Osteoblast (primary cell): ENCODE measurements at regions not wholly inside any gene's neighbourhood (a gene's known extent, or its start where the extent isn't known, plus 50 kb on each side); places are given as distances from the start of the nearest gene placed in this dataset.

Experiments used
- DNase-seq: peaks from one replicate; pipeline ENCODE4 v3.0.0; 2011; ENCODE audit warnings: low spot score, mixed read lengths; ENCODE audit not compliant: insufficient read length; ENCODE audit errors: missing footprints
- H2AFZ ChIP-seq: 2 replicates; pipeline ENCODE4 v1.6.0; 2011; ENCODE audit warnings: mild to moderate bottlenecking, low read length
- H3K27ac ChIP-seq: 2 replicates; pipeline ENCODE4 v1.5.1; 2011; ENCODE audit warnings: mild to moderate bottlenecking, low read depth, low read length, moderate library complexity
- H3K27me3 ChIP-seq: 2 replicates; pipeline ENCODE4 v1.6.0; 2012; ENCODE audit warnings: mild to moderate bottlenecking, control low read depth, inconsistent platforms, low read length, moderate library complexity; ENCODE audit not compliant: insufficient read depth
- H3K36me3 ChIP-seq: 2 replicates; pipeline ENCODE4 v1.5.1; 2011; ENCODE audit warnings: mild to moderate bottlenecking, low read length, control low read depth, moderate library complexity; ENCODE audit not compliant: insufficient read depth
- H3K4me1 ChIP-seq: 2 replicates; pipeline ENCODE4 v1.5.1; 2011; ENCODE audit warnings: mild to moderate bottlenecking, low read length, control low read depth, moderate library complexity; ENCODE audit not compliant: insufficient read depth
- H3K4me2 ChIP-seq: 2 replicates; pipeline ENCODE4 v1.6.0; 2011; ENCODE audit warnings: mild to moderate bottlenecking, low read length; ENCODE audit not compliant: insufficient read depth
- H3K4me3 ChIP-seq: fragments of 200-600 bp; sonication (generic); 3 replicates; pipeline ENCODE4 v1.5.1; 2012; ENCODE audit warnings: mild to moderate bottlenecking, low read length, inconsistent platforms; ENCODE audit not compliant: insufficient read depth
- H3K79me2 ChIP-seq: 2 replicates; pipeline ENCODE4 v1.6.0; 2012; ENCODE audit warnings: mild to moderate bottlenecking, low read length, control low read depth, inconsistent platforms; ENCODE audit not compliant: insufficient read depth
- H3K9me3 ChIP-seq: 2 replicates; pipeline ENCODE4 v1.5.1; 2011; ENCODE audit warnings: low read depth, low read length, control low read depth
- H4K20me1 ChIP-seq: 2 replicates; pipeline ENCODE4 v1.6.0; 2012; ENCODE audit warnings: mild to moderate bottlenecking, low read length, control low read depth; ENCODE audit not compliant: insufficient read depth
- TF ChIP-seq, protein P1 (sequence below): IDR thresholded peaks from 2 replicates; pipeline ENCODE4 v1.5.1; 2011; ENCODE audit warnings: mild to moderate bottlenecking, low read depth, low read length, moderate library complexity; ENCODE audit errors: extremely low read depth

DNA sequence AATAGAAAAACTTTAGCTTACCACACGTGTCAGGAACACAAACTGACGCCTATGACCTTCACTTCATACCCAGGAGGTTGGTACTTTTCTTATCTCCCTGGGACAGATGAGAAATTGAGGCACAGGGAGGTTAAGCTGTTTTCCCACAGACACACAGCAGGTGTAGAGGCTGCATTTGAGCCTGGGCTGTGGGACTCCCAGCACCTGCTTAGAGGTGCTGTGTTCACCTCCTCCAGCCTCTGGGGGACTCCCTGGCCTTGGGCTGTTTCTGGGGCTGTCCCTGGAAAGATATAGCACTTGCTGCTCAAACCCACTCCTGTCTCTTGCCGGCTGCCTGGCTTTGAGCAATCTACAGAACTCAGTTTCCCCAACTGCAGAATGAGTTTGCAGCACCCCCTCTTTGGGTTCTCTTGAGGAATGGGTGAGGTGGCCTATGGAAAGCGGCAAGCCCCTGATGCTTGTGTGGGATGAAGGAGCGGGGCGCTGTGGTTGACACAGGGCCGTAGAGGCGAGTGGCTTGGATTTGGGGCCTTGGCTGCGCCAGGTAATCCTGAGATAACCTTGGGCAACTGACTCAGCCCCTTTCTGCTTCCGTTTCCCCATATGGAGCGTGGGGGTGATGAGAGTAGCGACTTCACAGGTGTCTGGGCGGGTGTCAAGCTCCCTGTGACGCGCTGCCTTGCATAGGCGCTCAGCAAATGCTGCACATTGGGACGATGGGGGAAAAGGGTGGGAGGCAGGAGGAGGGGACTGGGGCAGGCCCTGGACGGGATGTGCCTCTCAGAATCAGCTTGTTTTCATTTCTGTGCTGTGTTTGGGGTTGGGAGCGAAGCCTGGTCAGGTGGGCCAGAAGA lies 104.5 kb upstream of the CIBAR2 start:
- H3K9me3 ChIP-seq = no peaks in the 10 kb centered on the region
- no peaks in the 10 kb centered on the region for H3K36me3 ChIP-seq
- no peaks in the 10 kb centered on the region for H3K27me3 ChIP-seq
- H3K79me2 ChIP-seq = peaks cover 7% of the 10 kb centered on the region
- H2AFZ ChIP-seq = no peak overlapping the region
- peaks cover 23% of the 10 kb centered on the region for H3K4me1 ChIP-seq
- peak; percentile 59 for DNase-seq
- peaks cover 5% of the 10 kb centered on the region for H4K20me1 ChIP-seq
- H3K27ac ChIP-seq = no peak overlapping the region
- H3K4me2 ChIP-seq = no peak overlapping the region
- TF ChIP-seq, protein P1, sequence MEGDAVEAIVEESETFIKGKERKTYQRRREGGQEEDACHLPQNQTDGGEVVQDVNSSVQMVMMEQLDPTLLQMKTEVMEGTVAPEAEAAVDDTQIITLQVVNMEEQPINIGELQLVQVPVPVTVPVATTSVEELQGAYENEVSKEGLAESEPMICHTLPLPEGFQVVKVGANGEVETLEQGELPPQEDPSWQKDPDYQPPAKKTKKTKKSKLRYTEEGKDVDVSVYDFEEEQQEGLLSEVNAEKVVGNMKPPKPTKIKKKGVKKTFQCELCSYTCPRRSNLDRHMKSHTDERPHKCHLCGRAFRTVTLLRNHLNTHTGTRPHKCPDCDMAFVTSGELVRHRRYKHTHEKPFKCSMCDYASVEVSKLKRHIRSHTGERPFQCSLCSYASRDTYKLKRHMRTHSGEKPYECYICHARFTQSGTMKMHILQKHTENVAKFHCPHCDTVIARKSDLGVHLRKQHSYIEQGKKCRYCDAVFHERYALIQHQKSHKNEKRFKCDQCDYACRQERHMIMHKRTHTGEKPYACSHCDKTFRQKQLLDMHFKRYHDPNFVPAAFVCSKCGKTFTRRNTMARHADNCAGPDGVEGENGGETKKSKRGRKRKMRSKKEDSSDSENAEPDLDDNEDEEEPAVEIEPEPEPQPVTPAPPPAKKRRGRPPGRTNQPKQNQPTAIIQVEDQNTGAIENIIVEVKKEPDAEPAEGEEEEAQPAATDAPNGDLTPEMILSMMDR = no peak
- no peak overlapping the region for H3K4me3 ChIP-seq

DNA sequence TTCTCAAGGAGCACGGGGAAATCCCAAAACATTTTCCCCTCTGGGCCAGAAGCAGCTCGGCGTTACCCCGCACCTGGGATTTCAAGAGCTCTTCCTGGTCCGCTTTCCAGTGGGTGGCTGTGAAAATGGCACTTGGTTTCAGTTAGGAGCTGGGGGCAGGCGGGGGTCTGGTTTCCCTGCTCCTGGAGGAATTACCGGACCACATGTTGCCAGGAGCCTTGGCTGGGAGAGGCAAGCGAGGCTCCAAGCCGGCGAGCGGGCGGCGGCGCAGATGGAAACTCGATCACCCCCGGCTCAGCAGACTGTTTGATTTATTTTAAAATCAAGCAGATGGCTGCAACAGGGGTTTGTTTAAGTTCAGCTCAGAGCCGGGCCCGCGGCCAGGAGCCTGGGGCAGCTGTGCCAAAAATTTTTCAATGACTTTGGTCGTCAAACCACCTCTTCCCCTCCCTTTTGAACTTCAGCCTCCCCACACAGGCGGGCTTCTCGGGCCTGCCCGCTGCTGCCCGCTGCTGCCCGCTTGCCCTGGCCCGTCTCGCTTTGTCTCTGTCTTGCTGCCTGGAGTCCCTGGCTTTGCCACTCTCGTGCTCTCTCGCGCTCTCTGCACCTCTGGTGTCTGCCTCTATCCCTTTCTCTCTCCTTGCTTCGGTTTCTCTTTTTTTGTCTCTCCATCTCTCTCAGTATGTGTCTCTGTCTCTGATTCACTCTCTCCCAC lies 108.0 kb upstream of the CIBAR2 start:
- Histone ChIP-seq H3K4me2 (peak overlapping the region; percentile 80), H3K4me3 (peak overlapping the region; percentile 65), H3K9me3 (no peaks in the 10 kb centered on the region), H3K4me1 (peaks cover 11% of the 10 kb centered on the region), H3K36me3 (no peaks in the 10 kb centered on the region), H2AFZ (peak overlapping the region; percentile 81), H3K27ac (peak overlapping the region; percentile 69), H3K79me2 (peaks cover 2% of the 10 kb centered on the region), H4K20me1 (peaks cover 3% of the 10 kb centered on the region), H3K27me3 (no peaks in the 10 kb centered on the region)
- TF ChIP-seq, protein P1 = no peak
- DNase-seq = peak; percentile 95

DNA sequence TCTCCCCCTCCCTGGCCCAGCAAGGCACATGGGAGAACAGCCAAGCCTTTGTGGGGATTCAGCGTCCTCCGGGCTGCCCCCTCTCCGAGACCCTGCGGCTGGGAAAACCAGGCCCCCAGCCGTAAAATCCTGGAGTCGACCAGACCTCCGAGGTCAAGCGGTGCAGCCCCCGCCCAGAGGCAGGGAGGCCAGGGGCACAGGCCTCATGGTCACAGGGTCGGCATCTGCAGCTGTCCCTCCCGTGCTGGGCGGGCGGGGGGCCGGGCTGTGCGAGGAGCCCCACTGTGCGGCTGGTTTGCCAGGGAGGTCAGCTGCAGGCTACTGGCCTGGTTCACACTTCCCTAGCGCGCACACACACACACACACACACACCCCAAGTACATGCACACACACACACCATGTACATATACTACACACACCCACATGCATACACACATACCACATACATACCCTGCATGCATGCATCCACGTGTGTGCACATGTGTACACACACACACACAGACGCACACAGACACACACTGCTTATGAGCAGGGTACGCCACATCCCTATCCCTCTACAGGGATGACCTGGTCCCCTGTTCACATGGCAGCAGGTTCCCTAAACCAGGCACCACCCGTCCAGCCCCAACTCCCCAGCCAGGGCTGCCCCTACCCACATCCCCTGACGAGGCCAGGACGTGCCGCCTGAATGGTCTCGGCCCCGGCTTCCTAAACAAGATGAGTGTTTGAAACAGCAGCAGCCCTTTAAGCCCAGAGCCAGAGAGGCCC lies 108.9 kb upstream of the CIBAR2 start:
- TF ChIP-seq, protein P1 = no peak
- H3K36me3 ChIP-seq = no peaks in the 10 kb centered on the region
- no peaks in the 10 kb centered on the region for H3K27me3 ChIP-seq
- H4K20me1 ChIP-seq = peaks cover 8% of the 10 kb centered on the region
- H3K27ac ChIP-seq = no peak overlapping the region
- H3K79me2 ChIP-seq = peaks cover 2% of the 10 kb centered on the region
- H3K4me2 ChIP-seq = no peak overlapping the region
- H3K4me3 ChIP-seq = no peak overlapping the region
- DNase-seq = no peak
- peaks cover 11% of the 10 kb centered on the region for H3K4me1 ChIP-seq
- H2AFZ ChIP-seq = no peak overlapping the region
- no peaks in the 10 kb centered on the region for H3K9me3 ChIP-seq

DNA sequence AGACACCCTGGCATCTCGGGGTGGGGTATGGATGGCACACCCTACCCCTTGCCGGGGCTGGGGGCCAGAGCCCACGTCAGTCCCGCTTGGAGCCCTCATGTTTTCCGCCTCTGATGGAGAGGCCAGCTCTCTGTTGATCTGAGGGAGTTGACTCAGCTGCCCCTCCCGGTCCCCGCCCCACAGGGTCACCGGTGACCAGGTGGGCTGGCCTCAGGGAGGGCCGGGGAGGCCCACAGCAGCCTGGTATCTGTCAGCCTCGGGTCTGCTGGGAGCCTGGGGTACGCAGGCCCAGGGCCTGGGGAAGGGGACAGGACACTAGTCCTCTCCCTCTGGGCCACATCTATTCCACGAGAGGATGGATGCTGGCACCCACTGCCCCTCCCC lies 109.5 kb upstream of the CIBAR2 start:
- TF ChIP-seq, protein P1 = no peak
- Histone ChIP-seq H4K20me1 (peaks cover 8% of the 10 kb centered on the region), H3K79me2 (peaks cover 2% of the 10 kb centered on the region)

More for the DNA sequence above, 109.5 kb upstream of the CIBAR2 start:
- Histone ChIP-seq H3K4me1 (peaks cover 11% of the 10 kb centered on the region), H3K9me3 (no peaks in the 10 kb centered on the region), H3K4me2 (no peak overlapping the region), H2AFZ (no peak overlapping the region), H3K4me3 (no peak overlapping the region), H3K27me3 (no peaks in the 10 kb centered on the region), H3K36me3 (no peaks in the 10 kb centered on the region), H3K27ac (no peak overlapping the region)
- DNase-seq = no peak
